GM04504 (cell line): ENCODE measurements at regions not wholly inside any gene's neighbourhood (a gene's known extent, or its start where the extent isn't known, plus 50 kb on each side); places are given as distances from the start of the nearest gene placed in this dataset.
A peak's percentile ranks its signal among the peaks of the same experiment; 100 is the strongest.
"Not testable (repeated sequence)": the region's sequence is repeated elsewhere in the genome, so short reads cannot be mapped to it uniquely, and the experiment has no call there.

Experiments used
- DNase-seq: peaks from one replicate; pipeline ENCODE4 v3.0.0-alpha.2; 2012; ENCODE audit warnings: low read depth

- no peak for DNase-seq
Measured at GRCh38 chr13:37295071-37295470, 189.6 kb upstream of the CSNK1A1L start.

DNA sequence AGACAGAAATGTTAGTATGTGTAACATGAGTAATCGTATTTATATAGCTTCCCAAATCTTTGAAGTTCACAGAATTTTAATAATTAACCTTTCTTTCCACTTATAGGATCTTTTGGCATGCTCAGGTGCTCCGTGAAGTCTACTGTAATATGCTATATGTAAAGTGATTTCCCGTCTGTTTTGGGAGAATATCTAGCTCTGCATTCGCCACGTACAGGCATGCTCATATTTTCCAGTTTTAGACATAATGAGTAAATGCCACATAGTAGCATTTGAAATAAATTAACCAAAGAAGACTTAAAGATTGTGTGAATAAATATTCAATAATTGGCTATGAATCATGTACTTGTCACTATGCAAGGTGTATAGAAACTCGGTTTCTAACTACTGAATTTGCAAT, 189.0 kb upstream of the CSNK1A1L start:
- DNase-seq = no peak

DNA sequence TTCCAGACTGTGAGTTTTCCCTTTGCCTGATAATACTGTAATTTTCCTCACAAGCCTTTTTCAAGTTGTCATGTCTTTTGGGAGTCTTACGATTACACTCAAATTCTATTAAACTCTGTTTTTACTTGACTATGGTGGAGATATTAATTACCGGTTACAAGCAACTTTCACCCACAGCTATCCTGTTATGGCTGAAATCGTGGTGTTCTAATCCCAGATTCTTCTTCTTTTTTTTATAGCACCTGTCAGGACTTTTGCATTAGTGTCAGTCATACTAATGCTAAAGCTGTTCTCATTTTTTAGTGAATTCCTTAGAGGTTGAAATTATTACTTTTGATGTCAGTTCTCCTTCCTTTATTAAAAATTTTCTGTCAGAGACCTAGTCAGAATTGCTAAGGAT, 187.8 kb upstream of the CSNK1A1L start:
- no peak for DNase-seq

DNA sequence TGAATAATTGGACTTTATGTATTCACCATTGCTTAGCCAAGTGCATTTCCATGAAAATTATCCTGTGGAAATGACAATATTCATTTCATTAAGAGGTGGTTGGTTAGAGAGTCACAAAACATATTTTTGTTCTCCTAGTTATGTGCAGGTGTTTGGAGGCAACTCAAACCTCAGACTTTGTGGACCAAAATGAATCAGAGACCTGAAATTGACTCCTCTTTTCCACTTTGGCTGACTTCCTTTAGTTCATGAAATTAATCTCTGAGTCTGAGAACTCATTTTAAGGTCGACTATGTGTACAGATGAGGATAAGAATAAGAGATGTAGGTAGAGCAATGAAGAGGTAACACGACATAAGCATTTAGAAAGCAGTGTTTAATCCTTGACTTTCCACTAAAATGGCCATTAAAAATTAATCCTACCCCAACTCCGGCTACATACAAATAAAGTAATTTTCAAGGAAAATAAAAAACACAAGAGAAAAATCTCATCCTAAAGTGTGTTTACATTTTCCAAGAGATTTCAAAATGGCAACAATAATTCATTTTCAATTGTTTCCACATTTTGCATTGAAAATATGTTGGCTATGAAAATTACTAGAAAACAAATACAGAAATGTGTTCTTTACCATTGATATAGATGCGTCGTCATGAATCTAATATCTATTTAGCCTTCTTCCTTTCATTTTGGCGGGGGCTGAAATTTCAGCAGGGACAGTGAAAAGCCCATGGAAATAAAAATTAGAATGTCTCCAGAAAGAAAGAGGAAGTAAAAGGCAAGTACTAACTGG, 185.4 kb upstream of the CSNK1A1L start:
- no peak for DNase-seq

DNA sequence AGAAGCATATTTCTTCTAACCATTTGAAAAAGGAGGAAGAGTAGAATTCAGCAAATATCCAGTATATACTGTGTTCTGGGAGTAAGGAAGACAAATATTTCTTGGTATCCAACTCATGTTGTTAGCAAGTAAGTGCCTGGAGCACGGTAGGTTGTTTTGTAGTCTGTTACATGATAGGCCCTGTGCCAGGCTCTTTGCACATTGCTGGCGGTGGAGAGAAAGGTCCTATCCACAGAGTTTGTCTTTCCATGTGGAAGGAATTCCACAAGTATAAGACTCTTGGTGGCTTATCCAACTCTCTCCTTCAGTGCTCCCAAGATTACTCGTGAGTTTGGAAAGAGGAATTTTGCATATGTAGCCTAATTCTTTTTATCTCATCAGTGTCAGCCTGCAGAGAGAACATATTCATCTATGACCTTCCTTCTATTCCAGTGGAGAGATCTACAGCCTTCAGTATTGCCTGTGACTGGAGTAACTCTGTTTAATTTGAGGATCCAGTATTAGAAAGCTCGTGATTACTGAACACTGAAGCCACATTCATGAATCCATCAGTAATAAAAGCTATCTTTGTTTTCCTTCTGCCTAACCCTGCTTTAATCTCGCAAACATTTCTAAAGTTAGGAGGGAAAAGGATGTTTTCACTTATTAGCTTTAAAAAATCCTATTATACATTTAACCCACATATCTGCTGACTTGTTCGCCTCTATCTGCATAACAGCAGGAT, 183.9 kb upstream of the CSNK1A1L start:
- no peak for DNase-seq

GRCh38 chr13:37288057-37288720, 182.7 kb upstream of the CSNK1A1L start:
- no peak for DNase-seq

GRCh38 chr13:37280231-37280630, 174.8 kb upstream of the CSNK1A1L start:
- not testable (repeated sequence) for DNase-seq

- peak; percentile 23 for DNase-seq
Measured at GRCh38 chr13:37277435-37278144, 172.1 kb upstream of the CSNK1A1L start.

DNA sequence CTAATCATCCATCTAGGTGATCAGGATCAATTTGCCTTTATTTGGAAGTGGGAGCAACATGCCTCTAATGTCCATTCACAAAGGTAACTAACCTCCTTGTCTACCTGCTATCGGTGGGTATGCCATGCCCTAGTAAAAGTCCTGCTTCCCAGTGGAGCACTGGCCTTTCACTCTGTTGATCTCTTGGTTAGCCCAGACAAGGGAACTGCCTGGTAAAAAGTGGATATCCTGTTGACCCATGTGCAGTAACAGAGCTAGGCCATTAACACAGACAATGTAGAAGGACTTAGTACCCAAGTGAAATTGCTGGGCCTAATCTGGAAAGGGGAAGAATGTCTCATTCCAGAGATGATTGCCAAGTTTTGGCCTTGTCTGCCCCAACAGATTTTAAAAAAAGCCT, 171.5 kb upstream of the CSNK1A1L start:
- DNase-seq = no peak

GRCh38 chr13:37274569-37275497, 169.4 kb upstream of the CSNK1A1L start:
- DNase-seq = peak; percentile 3

DNA sequence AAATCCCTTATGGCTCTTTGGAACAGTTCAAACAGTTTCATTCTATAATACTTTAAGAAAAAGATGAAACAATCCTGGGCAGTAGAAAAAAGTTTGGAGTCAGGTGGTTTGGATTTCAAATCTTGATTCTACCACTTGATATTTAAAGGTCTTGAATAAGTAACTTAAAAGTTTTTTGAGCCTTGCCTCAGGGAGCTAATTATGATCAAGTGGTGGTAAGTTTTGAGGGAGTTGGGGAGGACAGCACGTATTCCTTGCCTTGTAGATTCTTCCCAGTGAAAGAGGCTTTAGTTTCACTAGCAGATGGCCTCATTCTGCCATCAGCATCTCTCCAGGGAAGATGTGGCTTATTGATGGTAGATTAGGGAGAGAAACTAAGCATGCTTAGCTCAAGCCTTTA, 168.4 kb upstream of the CSNK1A1L start:
- DNase-seq = no peak

GRCh38 chr13:37270226-37271001, 164.9 kb upstream of the CSNK1A1L start:
- no peak for DNase-seq

GRCh38 chr13:37263871-37264270, 158.4 kb upstream of the CSNK1A1L start:
- DNase-seq = no peak

- no peak for DNase-seq
Measured at GRCh38 chr13:37257706-37258105, 152.2 kb upstream of the CSNK1A1L start.

- DNase-seq = no peak
Measured at GRCh38 chr13:37257051-37257450, 151.6 kb upstream of the CSNK1A1L start.

- no peak for DNase-seq
Measured at GRCh38 chr13:37241786-37242185, 136.3 kb upstream of the CSNK1A1L start.

DNA sequence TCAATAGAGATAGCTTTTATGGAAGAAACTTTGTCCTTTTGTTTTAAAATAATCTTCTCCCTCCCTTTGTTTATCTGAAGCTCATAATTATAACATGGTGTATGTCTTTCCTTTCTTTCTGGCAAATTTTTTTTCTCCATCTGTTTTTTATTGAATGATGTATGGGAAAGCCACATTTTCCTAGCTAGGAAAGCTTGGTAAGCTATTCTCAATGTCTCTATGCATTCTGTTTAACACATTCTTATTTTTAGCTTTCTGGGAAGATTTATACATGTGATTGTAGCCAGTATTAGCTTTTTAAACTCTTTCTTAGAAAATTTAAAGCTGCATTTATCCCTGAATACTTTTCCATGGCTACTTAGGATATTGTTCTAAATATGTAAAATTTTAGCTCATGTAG, 124.9 kb upstream of the CSNK1A1L start:
- no peak for DNase-seq

DNA sequence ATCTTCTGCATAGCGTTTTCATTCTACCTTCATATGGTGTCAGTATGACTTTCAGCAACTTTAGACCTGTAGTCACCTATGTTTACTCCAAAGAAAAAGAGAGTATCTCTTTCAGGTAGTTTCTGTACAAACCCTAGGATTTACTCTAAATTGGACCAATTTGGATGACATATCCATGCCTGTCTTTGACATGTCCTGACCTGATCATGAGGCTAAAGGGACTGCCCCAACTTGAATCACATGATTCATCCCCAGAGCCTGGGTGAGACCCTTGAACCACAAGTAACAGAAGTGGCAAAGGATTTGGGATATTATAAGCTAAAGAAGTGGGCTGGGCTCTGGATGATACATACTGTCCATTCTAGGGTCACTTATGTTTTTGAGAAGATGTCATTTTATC, 124.5 kb upstream of the CSNK1A1L start:
- no peak for DNase-seq

GRCh38 chr13:37226971-37227370, 121.5 kb upstream of the CSNK1A1L start:
- no peak for DNase-seq

DNA sequence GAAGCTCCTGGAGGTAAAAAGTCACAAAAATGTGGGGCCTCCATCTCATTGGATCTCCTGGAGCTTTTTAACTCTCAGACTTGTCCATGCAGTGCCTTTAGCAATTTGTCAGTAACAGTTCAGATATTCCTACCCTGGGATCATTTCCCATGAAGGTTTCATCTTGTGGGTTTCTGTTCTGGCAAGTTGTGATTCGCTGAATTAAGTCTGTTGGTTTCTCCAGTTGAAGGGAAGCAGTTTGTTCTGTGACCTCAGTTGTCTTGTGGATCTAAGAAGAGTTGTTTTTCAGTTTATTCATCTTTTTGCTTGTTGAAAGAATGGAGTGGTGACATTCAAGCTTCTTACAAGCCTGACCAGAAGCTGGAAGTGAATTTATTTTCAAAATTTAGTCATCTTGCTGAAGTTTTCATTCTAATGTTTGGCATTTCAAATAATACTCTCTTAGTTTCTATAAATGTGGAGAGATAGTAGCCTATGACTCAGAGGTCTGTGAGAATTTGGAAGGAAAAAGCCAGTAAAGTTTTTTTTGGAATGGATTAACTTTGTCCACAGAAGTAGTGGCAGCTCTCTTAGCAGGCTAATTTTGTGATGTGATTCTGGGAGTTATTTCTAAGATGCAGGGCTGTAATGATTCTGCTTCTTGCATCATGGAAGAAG, 120.1 kb upstream of the CSNK1A1L start:
- DNase-seq = peak; percentile 27
